Tibial nerve (tissue), 4 donors: ENCODE measurements at regions not wholly inside any gene's neighbourhood (a gene's known extent, or its start where the extent isn't known, plus 50 kb on each side); places are given as distances from the start of the nearest gene placed in this dataset.

Source experiments
- CTCF ChIP-seq, 5 experiments: fragments of 200-600 bp in 3 of 5; fragments of 450-650 bp in 2 of 5; sonication (generic) in 3 of 5; IDR thresholded peaks; one replicate each; pipeline ENCODE4 v1.5.1; 2016 to 2019; ENCODE audit warnings: antibody characterized with exemption in 5 of 5, mild to moderate bottlenecking in 3 of 5, moderate library complexity in 2 of 5
- EP300 ChIP-seq, 2 donors: sonication (generic); formaldehyde crosslinking; IDR thresholded peaks; one replicate each; pipeline ENCODE4 v1.6.1; 2017; ENCODE audit warnings: antibody characterized with exemption in 2 of 2, mild to moderate bottlenecking in 1 of 2
- POLR2A ChIP-seq, 2 donors: fragments of 450-650 bp; IDR thresholded peaks; one replicate each; pipeline ENCODE4 v1.6.1; 2017; ENCODE audit warnings: antibody characterized with exemption in 2 of 2, mild to moderate bottlenecking in 2 of 2, moderate library complexity in 2 of 2

GRCh38 chr7:156104501-156105336 lies 292.5 kb upstream of the SHH start:
- no peak for TF ChIP-seq POLR2A (IDR thresholded peaks at IDR 0.05)
- TF ChIP-seq CTCF (IDR thresholded peaks at IDR 0.05), result no peak
- TF ChIP-seq EP300 (IDR thresholded peaks at IDR 0.05), result no peak
